WTC11 (cell line): ENCODE measurements at regions not wholly inside any gene's neighbourhood (a gene's known extent, or its start where the extent isn't known, plus 50 kb on each side); places are given as distances from the start of the nearest gene placed in this dataset.

Source experiments
- ATAC-seq: fragments of 200-7000 bp; cut with Tn5 transposase; 2 replicates; pipeline ENCODE4 v1.10.0; 2021; ENCODE audit warnings: mild to moderate bottlenecking, moderate library complexity
- CTCF ChIA-PET: fragments of 300-600 bp; sonication (Branson Sonifier 250); formaldehyde crosslinking; loops from one replicate; lab custom pipeline; 2021; ENCODE audit warnings: antibody characterized with exemption; lab: Charles Lee
- POLR2A ChIA-PET: fragments of 350-600 bp; sonication (Branson Sonifier 250); formaldehyde crosslinking; loops from one replicate; lab custom pipeline; 2021; ENCODE audit warnings: antibody characterized with exemption; lab: Charles Lee
- DNase-seq: peaks from one replicate; pipeline ENCODE4 v3.0.0; 2021; ENCODE audit warnings: low spot score
- H3K27ac Mint-ChIP-seq: 2 replicates; pipeline ENCODE4 v1.8.0; 2021; ENCODE audit warnings: mixed read lengths
- H3K27me3 Mint-ChIP-seq: 2 replicates; pipeline ENCODE4 v1.8.0; 2021; ENCODE audit warnings: low read depth, mild to moderate bottlenecking, moderate library complexity, mixed read lengths
- H3K36me3 Mint-ChIP-seq: 2 replicates; pipeline ENCODE4 v1.8.0; 2021; ENCODE audit warnings: mixed read lengths
- H3K4me1 Mint-ChIP-seq: 2 replicates; pipeline ENCODE4 v1.8.0; 2022; ENCODE audit warnings: mixed read lengths
- H3K4me3 Mint-ChIP-seq: 2 replicates; pipeline ENCODE4 v1.8.0; 2021; ENCODE audit warnings: mild to moderate bottlenecking, moderate library complexity, mixed read lengths
- H3K9me3 Mint-ChIP-seq: 2 replicates; pipeline ENCODE4 v1.8.0; 2021; ENCODE audit warnings: mixed read lengths
- CREM ChIP-seq: sonication (generic); formaldehyde crosslinking; IDR thresholded peaks from 2 replicates; pipeline ENCODE4 v1.8.1; 2022; ENCODE audit warnings: mild to moderate bottlenecking, missing genetic modification reagents, moderate library complexity
- FOXJ3 ChIP-seq: sonication (generic); formaldehyde crosslinking; IDR thresholded peaks from 2 replicates; pipeline ENCODE4 v1.9.0; 2021; ENCODE audit warnings: missing genetic modification reagents, mild to moderate bottlenecking, borderline replicate concordance
- JUN ChIP-seq: sonication (generic); formaldehyde crosslinking; IDR thresholded peaks from 2 replicates; pipeline ENCODE4 v1.8.0; 2023; ENCODE audit warnings: mild to moderate bottlenecking, missing genetic modification reagents
- NFE2L1 ChIP-seq: sonication (generic); formaldehyde crosslinking; IDR thresholded peaks from 2 replicates; pipeline ENCODE4 v1.8.1; 2023; ENCODE audit warnings: missing genetic modification reagents
- PRRX2 ChIP-seq: fragments of 250-450 bp; sonication (Bioruptor Pico); IDR thresholded peaks from 2 replicates; pipeline ENCODE4 v1.8.0; 2021; ENCODE audit warnings: mild to moderate bottlenecking
- RELA ChIP-seq: sonication (generic); formaldehyde crosslinking; IDR thresholded peaks from 2 replicates; pipeline ENCODE4 v1.8.1; 2022; ENCODE audit warnings: missing genetic modification reagents, mild to moderate bottlenecking, borderline replicate concordance
- SP1 ChIP-seq: sonication (generic); formaldehyde crosslinking; conservative IDR thresholded peaks from 2 replicates; pipeline ENCODE4 v1.8.1; 2022; ENCODE audit warnings: missing genetic modification reagents
- ZNF232 ChIP-seq: sonication (generic); formaldehyde crosslinking; IDR thresholded peaks from 2 replicates; pipeline ENCODE4 v1.8.0; 2022; ENCODE audit warnings: mild to moderate bottlenecking, missing genetic modification reagents
- TF ChIP-seq, protein P1 (sequence below): sonication (generic); formaldehyde crosslinking; IDR thresholded peaks from 2 replicates; pipeline ENCODE4 v1.8.1; 2023; ENCODE audit warnings: mild to moderate bottlenecking, moderate library complexity, missing genetic modification reagents
- TF ChIP-seq, protein P2 (sequence below): sonication (generic); formaldehyde crosslinking; IDR thresholded peaks from 2 replicates; pipeline ENCODE4 v1.8.1; 2023; ENCODE audit warnings: mild to moderate bottlenecking, missing genetic modification reagents, borderline replicate concordance
- TF ChIP-seq, protein P3 (sequence below): fragments of 250-450 bp; sonication (Bioruptor Pico); IDR thresholded peaks from 2 replicates; pipeline ENCODE4 v1.9.0; 2021; ENCODE audit warnings: mild to moderate bottlenecking
- TF ChIP-seq, protein P4 (sequence below): sonication (generic); formaldehyde crosslinking; IDR thresholded peaks from 2 replicates; pipeline ENCODE4 v1.8.1; 2023; ENCODE audit warnings: mild to moderate bottlenecking, missing genetic modification reagents, moderate library complexity
- TF ChIP-seq, protein P5 (sequence below): sonication (generic); formaldehyde crosslinking; IDR thresholded peaks from 2 replicates; pipeline ENCODE4 v1.8.0; 2023; ENCODE audit warnings: missing genetic modification reagents, mild to moderate bottlenecking, borderline replicate concordance

DNA sequence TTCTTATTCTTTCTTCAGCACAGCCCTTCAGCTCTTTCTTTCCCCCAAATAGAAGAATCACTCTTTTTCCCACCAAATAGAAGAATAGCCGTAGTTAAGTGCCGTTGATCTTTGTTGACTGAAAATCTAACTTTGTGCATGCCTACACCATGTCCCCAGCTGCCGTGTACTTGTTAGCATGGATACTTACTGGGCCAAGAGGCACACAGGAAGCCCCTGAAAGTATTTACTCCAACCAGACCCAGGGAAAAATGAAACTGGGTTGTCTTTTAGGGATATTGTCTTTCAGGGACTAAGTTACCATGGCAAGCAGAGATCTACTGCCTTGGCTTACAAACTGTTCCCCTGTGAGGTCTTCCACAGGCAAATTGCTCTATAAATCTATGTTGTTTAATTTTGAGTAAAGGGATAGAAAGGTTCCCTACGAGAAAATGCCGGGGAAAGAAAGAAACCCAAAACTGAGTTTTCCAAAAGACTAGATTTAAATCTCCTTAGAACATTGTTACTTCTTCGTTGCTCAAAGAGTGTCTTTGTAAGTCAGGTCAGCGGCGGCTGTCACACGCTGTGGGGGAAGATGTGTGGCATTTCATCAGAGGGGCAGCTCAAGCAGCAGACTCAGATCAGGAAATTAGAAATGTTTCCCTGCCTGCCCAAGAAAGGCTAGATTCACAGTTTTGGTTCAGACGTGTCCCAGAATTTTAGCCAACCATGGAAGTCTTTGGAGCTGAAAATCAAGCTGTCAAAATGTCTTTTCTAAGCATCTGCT is 152.7 kb upstream of the PRNP start (continued):
- TF ChIP-seq CREM (CRISPR knock-in tag), result no peak
- TF ChIP-seq SP1 (CRISPR knock-in tag), result no peak
- no peak for TF ChIP-seq FOXJ3 (CRISPR knock-in tag)
- no peak for TF ChIP-seq ZNF232
- TF ChIP-seq, protein P1, sequence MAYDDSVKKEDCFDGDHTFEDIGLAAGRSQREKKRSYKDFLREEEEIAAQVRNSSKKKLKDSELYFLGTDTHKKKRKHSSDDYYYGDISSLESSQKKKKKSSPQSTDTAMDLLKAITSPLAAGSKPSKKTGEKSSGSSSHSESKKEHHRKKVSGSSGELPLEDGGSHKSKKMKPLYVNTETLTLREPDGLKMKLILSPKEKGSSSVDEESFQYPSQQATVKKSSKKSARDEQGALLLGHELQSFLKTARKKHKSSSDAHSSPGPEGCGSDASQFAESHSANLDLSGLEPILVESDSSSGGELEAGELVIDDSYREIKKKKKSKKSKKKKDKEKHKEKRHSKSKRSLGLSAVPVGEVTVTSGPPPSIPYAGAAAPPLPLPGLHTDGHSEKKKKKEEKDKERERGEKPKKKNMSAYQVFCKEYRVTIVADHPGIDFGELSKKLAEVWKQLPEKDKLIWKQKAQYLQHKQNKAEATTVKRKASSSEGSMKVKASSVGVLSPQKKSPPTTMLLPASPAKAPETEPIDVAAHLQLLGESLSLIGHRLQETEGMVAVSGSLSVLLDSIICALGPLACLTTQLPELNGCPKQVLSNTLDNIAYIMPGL (CRISPR knock-in tag), result no peak
- TF ChIP-seq, protein P2, sequence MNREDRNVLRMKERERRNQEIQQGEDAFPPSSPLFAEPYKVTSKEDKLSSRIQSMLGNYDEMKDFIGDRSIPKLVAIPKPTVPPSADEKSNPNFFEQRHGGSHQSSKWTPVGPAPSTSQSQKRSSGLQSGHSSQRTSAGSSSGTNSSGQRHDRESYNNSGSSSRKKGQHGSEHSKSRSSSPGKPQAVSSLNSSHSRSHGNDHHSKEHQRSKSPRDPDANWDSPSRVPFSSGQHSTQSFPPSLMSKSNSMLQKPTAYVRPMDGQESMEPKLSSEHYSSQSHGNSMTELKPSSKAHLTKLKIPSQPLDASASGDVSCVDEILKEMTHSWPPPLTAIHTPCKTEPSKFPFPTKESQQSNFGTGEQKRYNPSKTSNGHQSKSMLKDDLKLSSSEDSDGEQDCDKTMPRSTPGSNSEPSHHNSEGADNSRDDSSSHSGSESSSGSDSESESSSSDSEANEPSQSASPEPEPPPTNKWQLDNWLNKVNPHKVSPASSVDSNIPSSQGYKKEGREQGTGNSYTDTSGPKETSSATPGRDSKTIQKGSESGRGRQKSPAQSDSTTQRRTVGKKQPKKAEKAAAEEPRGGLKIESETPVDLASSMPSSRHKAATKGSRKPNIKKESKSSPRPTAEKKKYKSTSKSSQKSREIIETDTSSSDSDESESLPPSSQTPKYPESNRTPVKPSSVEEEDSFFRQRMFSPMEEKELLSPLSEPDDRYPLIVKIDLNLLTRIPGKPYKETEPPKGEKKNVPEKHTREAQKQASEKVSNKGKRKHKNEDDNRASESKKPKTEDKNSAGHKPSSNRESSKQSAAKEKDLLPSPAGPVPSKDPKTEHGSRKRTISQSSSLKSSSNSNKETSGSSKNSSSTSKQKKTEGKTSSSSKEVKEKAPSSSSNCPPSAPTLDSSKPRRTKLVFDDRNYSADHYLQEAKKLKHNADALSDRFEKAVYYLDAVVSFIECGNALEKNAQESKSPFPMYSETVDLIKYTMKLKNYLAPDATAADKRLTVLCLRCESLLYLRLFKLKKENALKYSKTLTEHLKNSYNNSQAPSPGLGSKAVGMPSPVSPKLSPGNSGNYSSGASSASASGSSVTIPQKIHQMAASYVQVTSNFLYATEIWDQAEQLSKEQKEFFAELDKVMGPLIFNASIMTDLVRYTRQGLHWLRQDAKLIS (CRISPR knock-in tag), result no peak
- no peak for TF ChIP-seq RELA

DNA sequence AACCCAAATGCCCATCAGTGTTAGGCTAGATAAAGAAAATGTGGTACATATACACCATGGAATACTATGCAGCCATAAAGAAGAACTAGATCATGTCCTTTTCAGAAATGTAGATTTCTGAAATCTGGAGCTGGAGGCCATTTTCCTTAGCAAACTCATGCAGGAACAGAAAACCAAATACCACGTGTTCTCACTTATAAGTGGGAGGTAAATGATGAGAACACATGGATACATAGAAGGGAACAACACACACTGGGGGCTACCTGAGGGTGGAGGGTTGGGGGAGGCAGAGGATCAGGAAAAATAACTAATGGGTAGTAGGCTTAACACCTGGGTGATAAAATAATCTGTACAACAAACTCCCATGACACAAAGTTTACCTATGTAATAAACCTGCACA is 153.5 kb upstream of the PRNP start:
- H3K27me3 Mint-ChIP-seq, result no peaks in the 10 kb centered on the region
- no peak overlapping the region for H3K27ac Mint-ChIP-seq
- CTCF ChIA-PET, result no interaction called here

More for the DNA sequence above, 153.5 kb upstream of the PRNP start:
- DNase-seq (no peak), ATAC-seq (no peak)
- Mint-ChIP-seq H3K9me3 (peaks cover 15% of the 10 kb centered on the region; the same call in 1 of the 2 replicates), H3K36me3 (no peaks in the 10 kb centered on the region), H3K4me1 (no peaks in the 10 kb centered on the region), H3K4me3 (no peak overlapping the region)
- TF ChIP-seq, protein P3, sequence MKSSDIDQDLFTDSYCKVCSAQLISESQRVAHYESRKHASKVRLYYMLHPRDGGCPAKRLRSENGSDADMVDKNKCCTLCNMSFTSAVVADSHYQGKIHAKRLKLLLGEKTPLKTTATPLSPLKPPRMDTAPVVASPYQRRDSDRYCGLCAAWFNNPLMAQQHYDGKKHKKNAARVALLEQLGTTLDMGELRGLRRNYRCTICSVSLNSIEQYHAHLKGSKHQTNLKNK (CRISPR knock-in tag), result no peak
- TF ChIP-seq, protein P1 (CRISPR knock-in tag), result no peak
- TF ChIP-seq NFE2L1 (CRISPR knock-in tag) (no peak), PRRX2 (CRISPR knock-in tag) (no peak), JUN (CRISPR knock-in tag) (no peak)
- TF ChIP-seq, protein P4, sequence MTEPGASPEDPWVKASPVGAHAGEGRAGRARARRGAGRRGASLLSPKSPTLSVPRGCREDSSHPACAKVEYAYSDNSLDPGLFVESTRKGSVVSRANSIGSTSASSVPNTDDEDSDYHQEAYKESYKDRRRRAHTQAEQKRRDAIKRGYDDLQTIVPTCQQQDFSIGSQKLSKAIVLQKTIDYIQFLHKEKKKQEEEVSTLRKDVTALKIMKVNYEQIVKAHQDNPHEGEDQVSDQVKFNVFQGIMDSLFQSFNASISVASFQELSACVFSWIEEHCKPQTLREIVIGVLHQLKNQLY, result no peak
- TF ChIP-seq, protein P5, sequence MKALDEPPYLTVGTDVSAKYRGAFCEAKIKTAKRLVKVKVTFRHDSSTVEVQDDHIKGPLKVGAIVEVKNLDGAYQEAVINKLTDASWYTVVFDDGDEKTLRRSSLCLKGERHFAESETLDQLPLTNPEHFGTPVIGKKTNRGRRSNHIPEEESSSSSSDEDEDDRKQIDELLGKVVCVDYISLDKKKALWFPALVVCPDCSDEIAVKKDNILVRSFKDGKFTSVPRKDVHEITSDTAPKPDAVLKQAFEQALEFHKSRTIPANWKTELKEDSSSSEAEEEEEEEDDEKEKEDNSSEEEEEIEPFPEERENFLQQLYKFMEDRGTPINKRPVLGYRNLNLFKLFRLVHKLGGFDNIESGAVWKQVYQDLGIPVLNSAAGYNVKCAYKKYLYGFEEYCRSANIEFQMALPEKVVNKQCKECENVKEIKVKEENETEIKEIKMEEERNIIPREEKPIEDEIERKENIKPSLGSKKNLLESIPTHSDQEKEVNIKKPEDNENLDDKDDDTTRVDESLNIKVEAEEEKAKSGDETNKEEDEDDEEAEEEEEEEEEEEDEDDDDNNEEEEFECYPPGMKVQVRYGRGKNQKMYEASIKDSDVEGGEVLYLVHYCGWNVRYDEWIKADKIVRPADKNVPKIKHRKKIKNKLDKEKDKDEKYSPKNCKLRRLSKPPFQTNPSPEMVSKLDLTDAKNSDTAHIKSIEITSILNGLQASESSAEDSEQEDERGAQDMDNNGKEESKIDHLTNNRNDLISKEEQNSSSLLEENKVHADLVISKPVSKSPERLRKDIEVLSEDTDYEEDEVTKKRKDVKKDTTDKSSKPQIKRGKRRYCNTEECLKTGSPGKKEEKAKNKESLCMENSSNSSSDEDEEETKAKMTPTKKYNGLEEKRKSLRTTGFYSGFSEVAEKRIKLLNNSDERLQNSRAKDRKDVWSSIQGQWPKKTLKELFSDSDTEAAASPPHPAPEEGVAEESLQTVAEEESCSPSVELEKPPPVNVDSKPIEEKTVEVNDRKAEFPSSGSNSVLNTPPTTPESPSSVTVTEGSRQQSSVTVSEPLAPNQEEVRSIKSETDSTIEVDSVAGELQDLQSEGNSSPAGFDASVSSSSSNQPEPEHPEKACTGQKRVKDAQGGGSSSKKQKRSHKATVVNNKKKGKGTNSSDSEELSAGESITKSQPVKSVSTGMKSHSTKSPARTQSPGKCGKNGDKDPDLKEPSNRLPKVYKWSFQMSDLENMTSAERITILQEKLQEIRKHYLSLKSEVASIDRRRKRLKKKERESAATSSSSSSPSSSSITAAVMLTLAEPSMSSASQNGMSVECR (CRISPR knock-in tag), result no peak
- POLR2A ChIA-PET, result no interaction called here
